ENCODE measurements at regions not wholly inside any gene's neighbourhood (a gene's known extent, or its start where the extent isn't known, plus 50 kb on each side); places are given as distances from the start of the nearest gene placed in this dataset.

GRCh38 chr6:91754691-91755090 is 1167.8 kb upstream of the MAP3K7 start:
- Histone ChIP-seq H3K9me3 (ENCODE audit: control extremely low read depth in 1 of 5, control insufficient read depth in 4 of 5, insufficient read depth in 2 of 5, low read depth in 1 of 5, low read length in 4 of 5) (peaks cover 0 to 2% (median 0%) of the 10 kb centered on the region in 5 experiments), H3K27me3 (replicated peaks in 2 of 5; ENCODE audit: control insufficient read depth in 4 of 5, insufficient read depth in 5 of 5, low read length in 4 of 5) (no peaks in the 10 kb centered on the region), H3K36me3 (ENCODE audit: control insufficient read depth in 4 of 4, insufficient read depth in 4 of 4, low read length in 3 of 4) (no peaks in the 10 kb centered on the region), H3K4me1 (ENCODE audit: control extremely low read depth in 1 of 4, control insufficient read depth in 4 of 4, insufficient read depth in 4 of 4, low read length in 3 of 4) (no peaks in the 10 kb centered on the region), H3K4me3 (ENCODE audit: control insufficient read depth in 1 of 7, extremely low read depth in 1 of 7, insufficient read depth in 4 of 7, low read depth in 2 of 7, low read length in 6 of 7) (no peak overlapping the region), H3K27ac (ENCODE audit: insufficient read depth in 1 of 2, low read depth in 1 of 2, low read length in 2 of 2, poor library complexity in 1 of 2, severe bottlenecking in 2 of 2) (no peak overlapping the region)
- POLR2A ChIA-PET, result no interaction called here
- CTCF ChIA-PET, result no interaction called here
- WGBS (ENCODE audit: insufficient coverage), result no CpG with 5 or more reads among the region's 1 CpG
- no peak for DNase-seq

DNA sequence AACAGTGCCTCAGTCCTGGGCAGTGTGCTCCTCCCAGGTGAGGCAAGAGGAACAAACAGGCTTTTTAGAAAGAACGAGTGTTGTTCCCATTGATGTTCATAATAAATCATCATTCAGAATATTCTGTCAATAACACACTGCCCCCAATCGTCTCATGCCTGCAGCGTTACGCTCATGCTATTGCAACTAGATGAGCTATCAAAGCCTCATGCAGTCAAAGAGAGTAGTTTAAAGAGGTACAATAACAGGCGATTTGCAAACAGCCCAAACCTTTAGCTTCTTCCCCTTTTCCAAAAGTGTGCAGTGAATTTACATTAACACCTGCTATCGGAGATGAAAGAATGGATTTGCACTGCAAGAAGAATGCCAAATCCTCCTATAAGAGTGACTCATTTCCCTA is 1164.7 kb upstream of the MAP3K7 start:
- CTCF ChIA-PET, result interaction anchor here (0.6 kb wide), 1 partner anchor 1768 kb away, joined by 3 read pairs; no protein-coding TSS in a partner anchor
- H3K27ac ChIP-seq (ENCODE audit: insufficient read depth in 1 of 2, low read depth in 1 of 2, low read length in 2 of 2, poor library complexity in 1 of 2, severe bottlenecking in 2 of 2), result no peak overlapping the region
- H3K4me3 ChIP-seq (ENCODE audit: control insufficient read depth in 1 of 7, extremely low read depth in 1 of 7, insufficient read depth in 4 of 7, low read depth in 2 of 7, low read length in 6 of 7), result no peak overlapping the region
- no peaks in the 10 kb centered on the region for H3K27me3 ChIP-seq (replicated peaks in 2 of 5; ENCODE audit: control insufficient read depth in 4 of 5, insufficient read depth in 5 of 5, low read length in 4 of 5)
- POLR2A ChIA-PET, result no interaction called here
- peaks cover 0 to 2% (median 0%) of the 10 kb centered on the region in 5 experiments for H3K9me3 ChIP-seq (ENCODE audit: control extremely low read depth in 1 of 5, control insufficient read depth in 4 of 5, insufficient read depth in 2 of 5, low read depth in 1 of 5, low read length in 4 of 5)
- 98% methylated on average over 6 of the region's 6 CpGs for WGBS (ENCODE audit: insufficient coverage)
- no peaks in the 10 kb centered on the region for H3K36me3 ChIP-seq (ENCODE audit: control insufficient read depth in 4 of 4, insufficient read depth in 4 of 4, low read length in 3 of 4)
- no peak for DNase-seq
- H3K4me1 ChIP-seq (ENCODE audit: control extremely low read depth in 1 of 4, control insufficient read depth in 4 of 4, insufficient read depth in 4 of 4, low read length in 3 of 4), result no peaks in the 10 kb centered on the region

DNA sequence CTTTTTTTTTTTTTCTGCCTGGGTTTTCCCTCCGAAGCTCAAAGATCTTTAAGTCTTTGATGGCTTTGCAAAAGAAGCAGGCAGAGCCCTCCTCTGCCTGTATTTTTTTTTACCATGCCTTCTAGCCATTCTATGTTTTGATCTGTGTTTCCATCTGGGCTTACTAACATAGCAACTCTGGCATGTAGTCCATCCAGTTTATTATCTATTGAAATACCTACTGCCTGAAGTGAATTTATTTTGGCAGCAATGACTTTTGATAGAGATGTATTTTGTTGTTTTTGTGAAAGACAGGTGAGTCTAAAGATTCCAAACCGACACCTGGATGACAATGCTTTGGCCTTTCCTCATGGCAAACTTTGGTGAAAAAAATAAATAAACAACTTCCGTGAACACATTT is 1157.7 kb upstream of the MAP3K7 start:
- 90% methylated on average over 2 of the region's 3 CpGs for WGBS (ENCODE audit: insufficient coverage)
- no peak for DNase-seq
- Histone ChIP-seq H3K27me3 (replicated peaks in 2 of 5; ENCODE audit: control insufficient read depth in 4 of 5, insufficient read depth in 5 of 5, low read length in 4 of 5) (no peaks in the 10 kb centered on the region), H3K9me3 (ENCODE audit: control extremely low read depth in 1 of 5, control insufficient read depth in 4 of 5, insufficient read depth in 2 of 5, low read depth in 1 of 5, low read length in 4 of 5) (no peaks in the 10 kb centered on the region), H3K36me3 (ENCODE audit: control insufficient read depth in 4 of 4, insufficient read depth in 4 of 4, low read length in 3 of 4) (no peaks in the 10 kb centered on the region), H3K4me1 (ENCODE audit: control extremely low read depth in 1 of 4, control insufficient read depth in 4 of 4, insufficient read depth in 4 of 4, low read length in 3 of 4) (no peaks in the 10 kb centered on the region), H3K4me3 (ENCODE audit: control insufficient read depth in 1 of 7, extremely low read depth in 1 of 7, insufficient read depth in 4 of 7, low read depth in 2 of 7, low read length in 6 of 7) (no peak overlapping the region), H3K27ac (ENCODE audit: insufficient read depth in 1 of 2, low read depth in 1 of 2, low read length in 2 of 2, poor library complexity in 1 of 2, severe bottlenecking in 2 of 2) (no peak overlapping the region)
- ChIA-PET POLR2A (no interaction called here), CTCF (no interaction called here)

DNA sequence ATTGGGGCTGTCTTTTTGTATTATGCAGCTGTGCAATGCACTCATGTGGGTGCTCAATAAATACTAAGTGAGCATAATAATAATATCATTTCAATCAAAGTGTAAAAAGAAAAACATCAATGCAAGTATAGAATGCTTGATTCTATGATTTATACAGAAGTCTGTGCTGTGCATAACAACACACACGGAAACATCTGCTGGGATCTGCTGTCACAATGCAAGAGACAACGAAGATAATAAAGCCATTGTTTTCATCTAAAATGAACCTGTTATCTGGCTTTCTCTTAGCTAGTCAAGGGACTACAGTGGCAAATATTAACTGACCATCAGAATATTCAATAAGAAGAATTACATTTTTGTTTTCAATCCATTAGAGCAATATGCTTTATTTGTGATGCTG is 1156.9 kb upstream of the MAP3K7 start:
- ChIA-PET CTCF (no interaction called here), POLR2A (no interaction called here)
- DNase-seq, result no peak
- Histone ChIP-seq H3K4me3 (ENCODE audit: control insufficient read depth in 1 of 7, extremely low read depth in 1 of 7, insufficient read depth in 4 of 7, low read depth in 2 of 7, low read length in 6 of 7) (no peak overlapping the region), H3K9me3 (ENCODE audit: control extremely low read depth in 1 of 5, control insufficient read depth in 4 of 5, insufficient read depth in 2 of 5, low read depth in 1 of 5, low read length in 4 of 5) (no peaks in the 10 kb centered on the region), H3K36me3 (ENCODE audit: control insufficient read depth in 4 of 4, insufficient read depth in 4 of 4, low read length in 3 of 4) (no peaks in the 10 kb centered on the region), H3K4me1 (ENCODE audit: control extremely low read depth in 1 of 4, control insufficient read depth in 4 of 4, insufficient read depth in 4 of 4, low read length in 3 of 4) (no peaks in the 10 kb centered on the region), H3K27ac (ENCODE audit: insufficient read depth in 1 of 2, low read depth in 1 of 2, low read length in 2 of 2, poor library complexity in 1 of 2, severe bottlenecking in 2 of 2) (no peak overlapping the region), H3K27me3 (replicated peaks in 2 of 5; ENCODE audit: control insufficient read depth in 4 of 5, insufficient read depth in 5 of 5, low read length in 4 of 5) (no peaks in the 10 kb centered on the region)
- 100% methylated on average over 2 of the region's 2 CpGs for WGBS (ENCODE audit: insufficient coverage)

GRCh38 chr6:91731939-91732338 is 1145.1 kb upstream of the MAP3K7 start:
- Histone ChIP-seq H3K27ac (ENCODE audit: insufficient read depth in 1 of 2, low read depth in 1 of 2, low read length in 2 of 2, poor library complexity in 1 of 2, severe bottlenecking in 2 of 2) (no peak overlapping the region), H3K27me3 (replicated peaks in 2 of 5; ENCODE audit: control insufficient read depth in 4 of 5, insufficient read depth in 5 of 5, low read length in 4 of 5) (no peaks in the 10 kb centered on the region), H3K9me3 (ENCODE audit: control extremely low read depth in 1 of 5, control insufficient read depth in 4 of 5, insufficient read depth in 2 of 5, low read depth in 1 of 5, low read length in 4 of 5) (no peaks in the 10 kb centered on the region), H3K4me3 (ENCODE audit: control insufficient read depth in 1 of 7, extremely low read depth in 1 of 7, insufficient read depth in 4 of 7, low read depth in 2 of 7, low read length in 6 of 7) (no peak overlapping the region), H3K36me3 (ENCODE audit: control insufficient read depth in 4 of 4, insufficient read depth in 4 of 4, low read length in 3 of 4) (no peaks in the 10 kb centered on the region), H3K4me1 (ENCODE audit: control extremely low read depth in 1 of 4, control insufficient read depth in 4 of 4, insufficient read depth in 4 of 4, low read length in 3 of 4) (no peaks in the 10 kb centered on the region)
- CTCF ChIA-PET, result no interaction called here
- DNase-seq, result no peak
- POLR2A ChIA-PET, result no interaction called here

GRCh38 chr6:91730710-91731109 is 1143.8 kb upstream of the MAP3K7 start:
- ChIA-PET CTCF (interaction anchor here (0.5 kb wide), 1 partner anchor 82 kb away, joined by 3 read pairs; no protein-coding TSS in a partner anchor), POLR2A (no interaction called here)
- H3K4me3 ChIP-seq (ENCODE audit: control insufficient read depth in 1 of 7, extremely low read depth in 1 of 7, insufficient read depth in 4 of 7, low read depth in 2 of 7, low read length in 6 of 7), result no peak overlapping the region
- H3K27me3 ChIP-seq (replicated peaks in 2 of 5; ENCODE audit: control insufficient read depth in 4 of 5, insufficient read depth in 5 of 5, low read length in 4 of 5), result no peaks in the 10 kb centered on the region
- H3K36me3 ChIP-seq (ENCODE audit: control insufficient read depth in 4 of 4, insufficient read depth in 4 of 4, low read length in 3 of 4), result no peaks in the 10 kb centered on the region
- no peak for DNase-seq
- no peak overlapping the region for H3K27ac ChIP-seq (ENCODE audit: insufficient read depth in 1 of 2, low read depth in 1 of 2, low read length in 2 of 2, poor library complexity in 1 of 2, severe bottlenecking in 2 of 2)
- no peaks in the 10 kb centered on the region for H3K9me3 ChIP-seq (ENCODE audit: control extremely low read depth in 1 of 5, control insufficient read depth in 4 of 5, insufficient read depth in 2 of 5, low read depth in 1 of 5, low read length in 4 of 5)
- no peaks in the 10 kb centered on the region for H3K4me1 ChIP-seq (ENCODE audit: control extremely low read depth in 1 of 4, control insufficient read depth in 4 of 4, insufficient read depth in 4 of 4, low read length in 3 of 4)
- WGBS (ENCODE audit: insufficient coverage), result 82% methylated on average over 2 of the region's 2 CpGs

- no peak overlapping the region for H3K4me3 ChIP-seq (ENCODE audit: control insufficient read depth in 1 of 7, extremely low read depth in 1 of 7, insufficient read depth in 4 of 7, low read depth in 2 of 7, low read length in 6 of 7)
- no peaks in the 10 kb centered on the region for H3K4me1 ChIP-seq (ENCODE audit: control extremely low read depth in 1 of 4, control insufficient read depth in 4 of 4, insufficient read depth in 4 of 4, low read length in 3 of 4)
- POLR2A ChIA-PET, result no interaction called here
- no peak for DNase-seq
- H3K27me3 ChIP-seq (replicated peaks in 2 of 5; ENCODE audit: control insufficient read depth in 4 of 5, insufficient read depth in 5 of 5, low read length in 4 of 5), result no peaks in the 10 kb centered on the region
- no peaks in the 10 kb centered on the region for H3K9me3 ChIP-seq (ENCODE audit: control extremely low read depth in 1 of 5, control insufficient read depth in 4 of 5, insufficient read depth in 2 of 5, low read depth in 1 of 5, low read length in 4 of 5)
- H3K27ac ChIP-seq (ENCODE audit: insufficient read depth in 1 of 2, low read depth in 1 of 2, low read length in 2 of 2, poor library complexity in 1 of 2, severe bottlenecking in 2 of 2), result no peak overlapping the region
- WGBS (ENCODE audit: insufficient coverage), result no CpG with 5 or more reads among the region's 1 CpG
- CTCF ChIA-PET, result no interaction called here
- H3K36me3 ChIP-seq (ENCODE audit: control insufficient read depth in 4 of 4, insufficient read depth in 4 of 4, low read length in 3 of 4), result no peaks in the 10 kb centered on the region
These were observed 1133.5 kb upstream of the MAP3K7 start for GRCh38 chr6:91720324-91720723.

Data from common myeloid progenitor, CD34-positive (primary cell).